Stomach (tissue), 4 donors: ENCODE measurements at regions not wholly inside any gene's neighbourhood (a gene's known extent, or its start where the extent isn't known, plus 50 kb on each side); places are given as distances from the start of the nearest gene placed in this dataset.

Experiments used
- EP300 ChIP-seq: sonication (generic); formaldehyde crosslinking; IDR thresholded peaks from one replicate; pipeline ENCODE4 v1.6.1; 2017; ENCODE audit warnings: antibody characterized with exemption
- POLR2A ChIP-seq, 4 donors: fragments of 450-650 bp; IDR thresholded peaks; one replicate each; pipeline ENCODE4 v1.6.1; 2016; ENCODE audit warnings: antibody characterized with exemption in 4 of 4, control low read depth in 2 of 4, mild to moderate bottlenecking in 1 of 4, moderate library complexity in 1 of 4
- POLR2AphosphoS5 ChIP-seq, 3 donors: sonication (generic); formaldehyde crosslinking; IDR thresholded peaks; one replicate each; pipeline ENCODE4 v1.6.1; 2016; ENCODE audit warnings: antibody characterized with exemption in 3 of 3
- TF ChIP-seq, protein P1 (sequence below), 7 experiments: fragments of 450-650 bp in 4 of 7; fragments of 200-600 bp in 3 of 7; sonication (generic) in 3 of 7; IDR thresholded peaks; one replicate each; pipeline ENCODE4 v1.5.1; 2016 to 2019; ENCODE audit warnings: antibody characterized with exemption in 7 of 7, control low read depth in 2 of 7, mild to moderate bottlenecking in 1 of 7

DNA sequence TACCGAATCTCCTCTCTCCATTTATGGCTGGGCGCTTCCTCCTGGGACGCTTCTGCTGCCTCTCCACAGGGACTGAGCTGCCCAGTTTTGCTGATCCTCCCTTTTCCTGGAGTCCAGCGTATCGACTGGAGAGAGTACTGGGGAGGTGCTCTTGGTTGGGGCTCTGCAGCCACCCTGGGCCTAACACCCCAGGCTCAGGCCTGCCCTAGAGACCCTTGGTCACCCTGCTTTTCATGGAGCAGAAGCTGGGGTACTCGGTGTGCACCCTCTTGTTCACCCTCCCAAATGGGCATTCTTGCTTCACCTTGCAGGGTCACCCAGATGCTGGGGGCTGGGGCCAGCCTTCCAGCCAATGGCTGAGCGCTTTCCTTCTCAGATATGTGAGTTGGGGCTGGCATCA lies 88.8 kb upstream of the RET start:
- TF ChIP-seq, protein P1, sequence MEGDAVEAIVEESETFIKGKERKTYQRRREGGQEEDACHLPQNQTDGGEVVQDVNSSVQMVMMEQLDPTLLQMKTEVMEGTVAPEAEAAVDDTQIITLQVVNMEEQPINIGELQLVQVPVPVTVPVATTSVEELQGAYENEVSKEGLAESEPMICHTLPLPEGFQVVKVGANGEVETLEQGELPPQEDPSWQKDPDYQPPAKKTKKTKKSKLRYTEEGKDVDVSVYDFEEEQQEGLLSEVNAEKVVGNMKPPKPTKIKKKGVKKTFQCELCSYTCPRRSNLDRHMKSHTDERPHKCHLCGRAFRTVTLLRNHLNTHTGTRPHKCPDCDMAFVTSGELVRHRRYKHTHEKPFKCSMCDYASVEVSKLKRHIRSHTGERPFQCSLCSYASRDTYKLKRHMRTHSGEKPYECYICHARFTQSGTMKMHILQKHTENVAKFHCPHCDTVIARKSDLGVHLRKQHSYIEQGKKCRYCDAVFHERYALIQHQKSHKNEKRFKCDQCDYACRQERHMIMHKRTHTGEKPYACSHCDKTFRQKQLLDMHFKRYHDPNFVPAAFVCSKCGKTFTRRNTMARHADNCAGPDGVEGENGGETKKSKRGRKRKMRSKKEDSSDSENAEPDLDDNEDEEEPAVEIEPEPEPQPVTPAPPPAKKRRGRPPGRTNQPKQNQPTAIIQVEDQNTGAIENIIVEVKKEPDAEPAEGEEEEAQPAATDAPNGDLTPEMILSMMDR (IDR thresholded peaks at IDR 0.05), result no peak
- no peak for TF ChIP-seq POLR2A (IDR thresholded peaks at IDR 0.05)
- TF ChIP-seq POLR2AphosphoS5 (IDR thresholded peaks at IDR 0.05), result no peak
- TF ChIP-seq EP300, result no peak
